GM19328 (cell line): ENCODE measurements at regions not wholly inside any gene's neighbourhood (a gene's known extent, or its start where the extent isn't known, plus 50 kb on each side); places are given as distances from the start of the nearest gene placed in this dataset.
"Not testable (repeated sequence)": the region's sequence is repeated elsewhere in the genome, so short reads cannot be mapped to it uniquely, and the experiment has no call there.

ENCODE experiments used
- ATAC-seq: cut with Tn5 transposase; IDR thresholded peaks from one replicate; pipeline ENCODE4 v1.9.1; 2021; ENCODE audit warnings: mild to moderate bottlenecking, moderate library complexity; ENCODE audit not compliant: unreplicated experiment

- no peak for ATAC-seq
Measured at GRCh38 chr12:91513313-91513712, 330.7 kb upstream of the DCN start.

GRCh38 chr12:91511795-91512420, 329.3 kb upstream of the DCN start:
- ATAC-seq, result no peak

- no peak for ATAC-seq
Measured at GRCh38 chr12:91507754-91508153, 325.1 kb upstream of the DCN start.

GRCh38 chr12:91506452-91506851, 323.8 kb upstream of the DCN start:
- no peak for ATAC-seq

- ATAC-seq, result no peak
Measured at GRCh38 chr12:91505006-91505405, 322.4 kb upstream of the DCN start.

GRCh38 chr12:91502208-91502607, 319.6 kb upstream of the DCN start:
- no peak for ATAC-seq

- no peak for ATAC-seq
Measured at GRCh38 chr12:91496337-91496736, 313.7 kb upstream of the DCN start.

- no peak for ATAC-seq
Measured at GRCh38 chr12:91493308-91493707, 310.7 kb upstream of the DCN start.

- no peak for ATAC-seq
Measured at GRCh38 chr12:91492648-91493047, 310.0 kb upstream of the DCN start.

GRCh38 chr12:91490667-91491311, 308.2 kb upstream of the DCN start:
- no peak for ATAC-seq

GRCh38 chr12:91483471-91483985, 300.9 kb upstream of the DCN start:
- ATAC-seq, result no peak

- ATAC-seq, result no peak
Measured at GRCh38 chr12:91482231-91482630, 299.6 kb upstream of the DCN start.

GRCh38 chr12:91478500-91478899, 295.9 kb upstream of the DCN start:
- ATAC-seq, result no peak

GRCh38 chr12:91467686-91468085, 285.1 kb upstream of the DCN start:
- no peak for ATAC-seq

- ATAC-seq, result no peak
Measured at GRCh38 chr12:91461061-91461460, 278.4 kb upstream of the DCN start.

GRCh38 chr12:91460469-91460868, 277.9 kb upstream of the DCN start:
- no peak for ATAC-seq

- ATAC-seq, result no peak
Measured at GRCh38 chr12:91455321-91455720, 272.7 kb upstream of the DCN start.

- ATAC-seq, result no peak
Measured at GRCh38 chr12:91454179-91454578, 271.6 kb upstream of the DCN start.

GRCh38 chr12:91452464-91452863, 269.8 kb upstream of the DCN start:
- not testable (repeated sequence) for ATAC-seq

- ATAC-seq, result no peak
Measured at GRCh38 chr12:91441993-91442952, 259.7 kb upstream of the DCN start.

- no peak for ATAC-seq
Measured at GRCh38 chr12:91441246-91441645, 258.6 kb upstream of the DCN start.

GRCh38 chr12:91434081-91434480, 251.5 kb upstream of the DCN start:
- no peak for ATAC-seq
